ENCODE measurements at regions not wholly inside any gene's neighbourhood (a gene's known extent, or its start where the extent isn't known, plus 50 kb on each side); places are given as distances from the start of the nearest gene placed in this dataset.

DNA sequence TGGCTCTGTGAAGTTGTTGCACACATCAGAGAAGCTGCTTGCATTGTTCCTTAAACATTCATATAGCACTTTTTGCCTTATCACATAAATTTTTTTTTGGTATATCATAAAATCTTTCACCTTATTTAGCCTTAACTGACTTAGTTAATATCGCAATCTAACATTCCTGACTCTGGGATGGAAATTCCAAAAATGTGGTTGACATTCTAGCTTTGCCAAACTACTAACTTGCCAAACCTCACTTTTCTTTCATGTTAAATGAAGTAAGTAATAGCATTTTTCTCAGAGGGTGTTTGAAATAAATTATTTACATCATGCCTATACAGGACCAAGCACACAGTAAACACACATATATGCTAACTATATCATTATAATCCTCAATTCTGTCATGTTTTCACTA, 736.9 kb upstream of the PCDH9 start:
- TF ChIP-seq CTCF (IDR thresholded peaks at IDR 0.05) (no peak), POLR2AphosphoS5 (IDR thresholded peaks at IDR 0.05) (no peak), EP300 (IDR thresholded peaks at IDR 0.05) (no peak), POLR2A (IDR thresholded peaks at IDR 0.05) (no peak)

All from upper lobe of left lung (tissue), 4 donors.